ENCODE measurements at regions not wholly inside any gene's neighbourhood (a gene's known extent, or its start where the extent isn't known, plus 50 kb on each side); places are given as distances from the start of the nearest gene placed in this dataset.

GRCh38 chr3:153079386-153079785 lies 82.6 kb upstream of the RAP2B start:
- POLR2A ChIA-PET (ENCODE audit: unreplicated experiment), result no interaction called here
- CTCF ChIA-PET, result no interaction called here
- H3K4me1 ChIP-seq (replicated peaks; ENCODE audit: insufficient read depth), result no peaks in the 10 kb centered on the region; the same call in 1 of the 2 replicates

GRCh38 chr3:153080778-153081240 lies 81.2 kb upstream of the RAP2B start:
- H3K79me2 ChIP-seq (ENCODE audit: low read depth), result no peaks in the 10 kb centered on the region
- intact Hi-C loops (cut with micrococcal nuclease; ENCODE audit: unreplicated experiment), result no loop called here
- TF ChIP-seq EZH2 (IDR thresholded peaks at IDR 0.05; ENCODE audit: low read depth) (no peak), CTCF (conservative IDR thresholded peaks at IDR 0.05) (no peak)

More at GRCh38 chr3:153079386-153079785, 82.6 kb upstream of the RAP2B start:
- Histone ChIP-seq H3K79me2 (ENCODE audit: low read depth) (no peaks in the 10 kb centered on the region), H3K27me3 (ENCODE audit: insufficient read depth, low read depth) (no peaks in the 10 kb centered on the region), H3F3A (ENCODE audit: insufficient read depth, low read depth) (no peaks in the 10 kb centered on the region), H3K27ac (no peak overlapping the region), H3K4me2 (no peak overlapping the region), H3K36me3 (ENCODE audit: low read depth) (no peaks in the 10 kb centered on the region), H3K4me3 (no peak overlapping the region), H2AFZ (no peak overlapping the region), H3K9me2 (ENCODE audit: insufficient read depth) (no peaks in the 10 kb centered on the region), H3K9me3 (ENCODE audit: insufficient read depth, low read depth) (no peaks in the 10 kb centered on the region), H4K20me1 (ENCODE audit: insufficient read depth) (no peaks in the 10 kb centered on the region)
- BruUV-seq (replicated peaks), result no TSS peak
- no peak for TF ChIP-seq CTCF (conservative IDR thresholded peaks at IDR 0.05)
- no peak for TF ChIP-seq EZH2 (IDR thresholded peaks at IDR 0.05; ENCODE audit: low read depth)
- DNase-seq, result no peak
- intact Hi-C loops (cut with micrococcal nuclease; ENCODE audit: unreplicated experiment), result no loop called here

GRCh38 chr3:153084431-153084830 lies 77.6 kb upstream of the RAP2B start:
- Histone ChIP-seq H3F3A (ENCODE audit: insufficient read depth, low read depth) (peaks cover 8% of the 10 kb centered on the region; the same call in 1 of the 2 replicates), H3K9me3 (ENCODE audit: insufficient read depth, low read depth) (no peaks in the 10 kb centered on the region), H3K4me1 (replicated peaks; ENCODE audit: insufficient read depth) (peaks cover 7% of the 10 kb centered on the region), H3K79me2 (ENCODE audit: low read depth) (no peaks in the 10 kb centered on the region), H3K4me2 (no peak overlapping the region), H3K27me3 (ENCODE audit: insufficient read depth, low read depth) (no peaks in the 10 kb centered on the region), H3K27ac (no peak overlapping the region), H4K20me1 (ENCODE audit: insufficient read depth) (no peaks in the 10 kb centered on the region), H3K4me3 (no peak overlapping the region), H3K9me2 (ENCODE audit: insufficient read depth) (no peaks in the 10 kb centered on the region), H3K36me3 (ENCODE audit: low read depth) (no peaks in the 10 kb centered on the region), H2AFZ (no peak overlapping the region)
- ChIA-PET POLR2A (ENCODE audit: unreplicated experiment) (no interaction called here), CTCF (no interaction called here)
- intact Hi-C loops (cut with micrococcal nuclease; ENCODE audit: unreplicated experiment), result no loop called here
- no TSS peak for BruUV-seq (replicated peaks)
- no peak for TF ChIP-seq CTCF (conservative IDR thresholded peaks at IDR 0.05)
- no peak for TF ChIP-seq EZH2 (IDR thresholded peaks at IDR 0.05; ENCODE audit: low read depth)
- no peak for DNase-seq

More at GRCh38 chr3:153080778-153081240, 81.2 kb upstream of the RAP2B start:
- H3F3A ChIP-seq (ENCODE audit: insufficient read depth, low read depth), result no peaks in the 10 kb centered on the region
- no peak overlapping the region for H2AFZ ChIP-seq
- no peaks in the 10 kb centered on the region for H4K20me1 ChIP-seq (ENCODE audit: insufficient read depth)
- no peaks in the 10 kb centered on the region for H3K36me3 ChIP-seq (ENCODE audit: low read depth)
- no peaks in the 10 kb centered on the region; the same call in 1 of the 2 replicates for H3K4me1 ChIP-seq (replicated peaks; ENCODE audit: insufficient read depth)
- H3K9me3 ChIP-seq (ENCODE audit: insufficient read depth, low read depth), result no peaks in the 10 kb centered on the region
- H3K27me3 ChIP-seq (ENCODE audit: insufficient read depth, low read depth), result no peaks in the 10 kb centered on the region
- ChIA-PET CTCF (no interaction called here), POLR2A (ENCODE audit: unreplicated experiment) (no interaction called here)
- H3K27ac ChIP-seq, result no peak overlapping the region
- DNase-seq, result no peak
- no peak overlapping the region for H3K4me2 ChIP-seq
- no peaks in the 10 kb centered on the region for H3K9me2 ChIP-seq (ENCODE audit: insufficient read depth)
- H3K4me3 ChIP-seq, result no peak overlapping the region
- no TSS peak for BruUV-seq (replicated peaks)

All from PC-9 (cell line).